ENCODE measurements at regions not wholly inside any gene's neighbourhood (a gene's known extent, or its start where the extent isn't known, plus 50 kb on each side); places are given as distances from the start of the nearest gene placed in this dataset.

DNA sequence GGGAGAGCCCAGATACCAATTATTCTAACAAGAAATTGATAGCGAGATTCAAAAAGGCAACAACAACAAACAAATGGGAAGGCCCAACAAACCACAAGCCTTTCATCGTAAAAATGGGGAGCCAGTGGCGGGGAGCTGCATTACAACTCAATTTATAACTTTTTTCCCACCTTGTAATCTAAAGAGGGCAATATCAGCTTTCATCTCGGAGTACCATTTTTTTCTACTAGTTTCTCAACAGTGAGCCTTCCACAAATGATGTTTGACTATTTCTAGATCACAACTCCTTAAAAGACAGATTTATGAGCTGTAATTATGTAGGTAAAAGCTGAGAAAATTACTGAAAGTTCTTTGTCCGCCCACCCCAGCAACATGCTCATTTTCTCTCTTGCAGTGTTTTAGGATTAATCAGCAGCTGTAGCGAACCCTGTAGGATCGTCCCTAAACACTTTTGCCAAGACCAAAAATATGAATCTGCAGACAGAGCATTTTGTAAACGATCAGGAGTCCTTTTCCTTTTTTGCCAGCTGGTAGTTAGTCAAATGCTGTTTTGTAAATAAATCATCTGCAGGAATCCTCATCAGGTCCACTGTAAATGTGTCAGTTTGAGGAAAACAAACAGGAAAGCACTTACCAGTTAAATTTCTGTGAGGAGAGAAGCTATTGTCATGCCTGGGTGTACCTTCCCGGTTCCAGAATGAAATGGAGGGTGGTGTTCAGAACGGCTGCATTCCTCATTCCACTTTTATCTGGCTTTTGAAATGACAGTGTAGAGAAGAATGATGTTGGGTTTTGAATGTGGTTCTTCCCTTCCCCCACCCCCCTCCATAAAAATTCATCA is 53.2 kb downstream of the EEF1B2 start:
- DNase-seq, result peak in 1 of 2 experiments; percentile 14

GRCh38 chr2:206213514-206213845 is 53.8 kb downstream of the EEF1B2 start:
- no peak for DNase-seq

GRCh38 chr2:206217166-206217565 is 57.3 kb upstream of the ZDBF2 start:
- no peak for DNase-seq

DNA sequence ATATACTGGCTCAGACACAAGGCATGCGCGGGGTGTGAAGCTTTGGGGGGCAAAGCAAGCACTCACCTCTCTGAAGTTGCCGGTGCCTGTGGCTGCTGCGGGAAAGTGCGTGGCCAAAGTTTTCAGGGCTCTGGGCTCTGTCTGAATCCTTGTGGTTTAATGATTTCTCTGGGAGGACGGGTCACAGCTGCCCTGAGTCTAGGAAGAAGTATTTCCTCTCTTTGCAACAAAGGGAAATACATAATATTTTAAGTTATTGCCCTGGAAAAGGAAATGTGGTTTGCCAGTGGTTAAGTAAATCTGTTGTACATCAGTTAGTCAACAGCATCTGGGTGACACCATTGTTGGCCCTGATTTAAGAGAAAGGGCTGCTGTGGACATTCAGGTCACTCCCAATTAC is 56.7 kb upstream of the ZDBF2 start:
- DNase-seq, result no peak

- no peak for DNase-seq
Measured at GRCh38 chr2:206218156-206218555, 56.3 kb upstream of the ZDBF2 start.

- no peak for DNase-seq
Measured at GRCh38 chr2:206218796-206219499, 55.5 kb upstream of the ZDBF2 start.

- DNase-seq, result no peak
Measured at GRCh38 chr2:206219957-206220356, 54.5 kb upstream of the ZDBF2 start.

DNA sequence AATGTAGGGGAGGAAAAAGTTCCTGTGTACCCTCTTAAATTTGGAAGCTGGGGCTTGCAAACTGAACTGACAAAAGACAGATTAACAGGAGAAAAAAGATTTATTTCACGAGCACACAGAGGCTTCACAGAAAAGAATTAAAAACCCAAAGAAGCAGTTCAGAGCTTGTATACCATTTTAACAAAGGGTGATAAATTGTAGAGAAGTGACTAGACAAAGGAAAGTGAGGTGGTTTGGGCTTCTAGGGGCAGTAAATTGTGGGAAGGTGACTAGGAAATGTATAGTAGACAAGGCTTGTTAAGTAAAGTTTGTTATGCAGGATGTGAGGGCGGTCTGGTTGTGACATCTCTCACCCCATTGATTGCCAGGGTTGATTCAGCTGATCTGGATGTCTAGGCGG is 53.5 kb upstream of the ZDBF2 start:
- no peak for DNase-seq

Data from NCI-H526 (cell line).